ENCODE measurements at regions not wholly inside any gene's neighbourhood (a gene's known extent, or its start where the extent isn't known, plus 50 kb on each side); places are given as distances from the start of the nearest gene placed in this dataset.

DNA sequence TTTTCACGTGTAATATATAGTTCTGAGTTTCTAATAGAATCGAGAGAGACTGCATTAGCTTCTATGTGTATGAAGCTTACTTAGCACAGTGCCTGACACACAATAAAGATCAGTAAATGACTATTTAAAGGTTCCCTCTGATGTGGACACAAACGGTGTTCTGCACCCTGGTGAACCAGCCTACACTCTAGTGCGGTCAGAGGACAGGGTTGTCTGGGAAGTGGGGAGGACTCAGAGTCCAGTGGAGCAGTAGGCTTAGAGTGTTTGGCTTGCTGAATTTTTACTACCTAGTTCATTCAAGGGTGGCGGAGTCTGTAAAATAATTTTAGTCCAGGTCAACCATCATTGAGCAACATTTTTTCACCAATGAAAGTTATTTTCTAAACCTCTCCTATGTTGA, 77.8 kb downstream of the DIPK2A start:
- no peak overlapping the region for H3K27ac ChIP-seq (ENCODE audit: low read depth, low read length)
- no peaks in the 10 kb centered on the region for H3K36me3 ChIP-seq (ENCODE audit: insufficient read depth, low read length)
- no peak overlapping the region for H3K4me2 ChIP-seq (ENCODE audit: insufficient read depth, low read length)
- H3K79me2 ChIP-seq (ENCODE audit: insufficient read depth, low read length), result no peaks in the 10 kb centered on the region
- H3K4me1 ChIP-seq (ENCODE audit: insufficient read depth, low read length), result peaks cover 9% of the 10 kb centered on the region
- no peak overlapping the region for H2AFZ ChIP-seq (ENCODE audit: low read length)
- H4K20me1 ChIP-seq (ENCODE audit: insufficient read depth, low read length), result no peaks in the 10 kb centered on the region
- no peaks in the 10 kb centered on the region for H3K9me3 ChIP-seq (ENCODE audit: low read depth, low read length)
- no peak for DNase-seq (ENCODE audit: insufficient read length, low spot score, missing footprints)
- TF ChIP-seq, protein P1, sequence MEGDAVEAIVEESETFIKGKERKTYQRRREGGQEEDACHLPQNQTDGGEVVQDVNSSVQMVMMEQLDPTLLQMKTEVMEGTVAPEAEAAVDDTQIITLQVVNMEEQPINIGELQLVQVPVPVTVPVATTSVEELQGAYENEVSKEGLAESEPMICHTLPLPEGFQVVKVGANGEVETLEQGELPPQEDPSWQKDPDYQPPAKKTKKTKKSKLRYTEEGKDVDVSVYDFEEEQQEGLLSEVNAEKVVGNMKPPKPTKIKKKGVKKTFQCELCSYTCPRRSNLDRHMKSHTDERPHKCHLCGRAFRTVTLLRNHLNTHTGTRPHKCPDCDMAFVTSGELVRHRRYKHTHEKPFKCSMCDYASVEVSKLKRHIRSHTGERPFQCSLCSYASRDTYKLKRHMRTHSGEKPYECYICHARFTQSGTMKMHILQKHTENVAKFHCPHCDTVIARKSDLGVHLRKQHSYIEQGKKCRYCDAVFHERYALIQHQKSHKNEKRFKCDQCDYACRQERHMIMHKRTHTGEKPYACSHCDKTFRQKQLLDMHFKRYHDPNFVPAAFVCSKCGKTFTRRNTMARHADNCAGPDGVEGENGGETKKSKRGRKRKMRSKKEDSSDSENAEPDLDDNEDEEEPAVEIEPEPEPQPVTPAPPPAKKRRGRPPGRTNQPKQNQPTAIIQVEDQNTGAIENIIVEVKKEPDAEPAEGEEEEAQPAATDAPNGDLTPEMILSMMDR (IDR thresholded peaks at IDR 0.05; ENCODE audit: extremely low read depth, low read depth, low read length), result no peak
- H3K4me3 ChIP-seq (ENCODE audit: insufficient read depth, low read length), result no peak overlapping the region
- no peaks in the 10 kb centered on the region for H3K27me3 ChIP-seq (ENCODE audit: insufficient read depth, low read length)

DNA sequence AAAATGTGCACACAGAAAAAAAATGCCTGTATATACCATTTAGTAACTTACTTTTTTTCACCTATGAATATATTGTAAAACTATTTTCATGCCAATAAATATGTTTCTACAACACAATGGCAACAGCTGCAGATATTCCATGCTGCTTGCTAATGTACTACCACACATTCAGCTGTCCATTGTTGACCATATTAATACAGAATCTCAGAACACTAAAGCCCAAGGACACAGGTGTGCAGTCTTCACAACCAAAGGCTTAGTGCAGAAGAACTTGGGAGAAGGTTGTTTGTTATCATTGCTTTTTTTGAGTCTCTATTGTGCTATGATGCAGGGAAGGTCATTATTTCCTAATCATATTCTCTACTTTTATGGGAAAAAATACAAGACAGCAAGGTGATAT, 79.6 kb downstream of the DIPK2A start:
- H3K4me1 ChIP-seq (ENCODE audit: insufficient read depth, low read length), result peaks cover 24% of the 10 kb centered on the region

DNA sequence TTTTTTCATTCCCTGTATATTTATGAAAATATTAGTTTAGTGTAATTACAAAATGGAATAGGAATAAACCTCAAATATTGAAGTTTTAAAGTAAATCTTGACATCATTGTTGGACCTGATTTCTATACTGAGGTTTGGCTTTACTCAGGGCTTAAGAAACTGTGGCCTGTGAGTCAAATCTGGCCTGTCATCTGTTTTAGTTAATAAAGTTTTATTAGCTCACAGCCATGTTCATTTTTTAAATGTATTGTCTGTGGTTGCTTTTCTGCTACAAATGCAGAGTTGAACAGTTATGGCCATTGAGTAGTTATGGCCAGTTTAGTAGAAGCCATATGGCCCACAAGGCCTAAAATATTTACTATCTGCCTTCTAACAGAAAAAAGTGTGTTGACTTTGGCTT, 80.7 kb downstream of the DIPK2A start:
- TF ChIP-seq, protein P1 (IDR thresholded peaks at IDR 0.05; ENCODE audit: extremely low read depth, low read depth, low read length), result no peak
- Histone ChIP-seq H3K79me2 (ENCODE audit: insufficient read depth, low read length) (no peaks in the 10 kb centered on the region), H3K27ac (ENCODE audit: low read depth, low read length) (no peak overlapping the region), H3K27me3 (ENCODE audit: insufficient read depth, low read length) (no peaks in the 10 kb centered on the region), H4K20me1 (ENCODE audit: insufficient read depth, low read length) (no peaks in the 10 kb centered on the region), H3K4me2 (ENCODE audit: insufficient read depth, low read length) (no peak overlapping the region), H3K9me3 (ENCODE audit: low read depth, low read length) (no peaks in the 10 kb centered on the region), H3K36me3 (ENCODE audit: insufficient read depth, low read length) (no peaks in the 10 kb centered on the region), H2AFZ (ENCODE audit: low read length) (no peak overlapping the region), H3K4me1 (ENCODE audit: insufficient read depth, low read length) (peaks cover 24% of the 10 kb centered on the region), H3K4me3 (ENCODE audit: insufficient read depth, low read length) (no peak overlapping the region)
- no peak for DNase-seq (ENCODE audit: insufficient read length, low spot score, missing footprints)

More for the DNA sequence above, 79.6 kb downstream of the DIPK2A start:
- Histone ChIP-seq H3K27ac (ENCODE audit: low read depth, low read length) (no peak overlapping the region), H3K4me3 (ENCODE audit: insufficient read depth, low read length) (no peak overlapping the region), H2AFZ (ENCODE audit: low read length) (no peak overlapping the region), H3K9me3 (ENCODE audit: low read depth, low read length) (no peaks in the 10 kb centered on the region), H3K4me2 (ENCODE audit: insufficient read depth, low read length) (no peak overlapping the region), H4K20me1 (ENCODE audit: insufficient read depth, low read length) (no peaks in the 10 kb centered on the region), H3K27me3 (ENCODE audit: insufficient read depth, low read length) (no peaks in the 10 kb centered on the region), H3K36me3 (ENCODE audit: insufficient read depth, low read length) (no peaks in the 10 kb centered on the region), H3K79me2 (ENCODE audit: insufficient read depth, low read length) (no peaks in the 10 kb centered on the region)
- peak; percentile 11 for DNase-seq (ENCODE audit: insufficient read length, low spot score, missing footprints)
- TF ChIP-seq, protein P1 (IDR thresholded peaks at IDR 0.05; ENCODE audit: extremely low read depth, low read depth, low read length), result no peak

DNA sequence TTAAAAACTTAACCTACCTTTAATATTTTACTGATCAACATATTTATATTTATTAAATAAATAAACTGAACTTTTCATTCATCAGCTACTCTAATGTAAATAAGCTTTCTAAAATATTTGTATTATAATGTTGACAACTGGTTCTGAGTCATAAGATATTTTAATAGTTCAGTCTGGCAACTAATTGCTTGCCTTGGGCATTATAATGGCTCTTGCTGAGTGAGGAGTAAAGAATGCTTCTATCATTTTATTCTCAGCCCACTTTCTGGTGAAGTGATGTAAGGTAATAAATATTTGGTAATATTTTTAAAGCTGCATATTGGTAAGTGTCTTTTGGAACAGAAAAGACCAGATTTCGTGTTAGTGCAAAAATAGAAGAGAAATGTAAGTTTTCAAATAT, 81.5 kb downstream of the DIPK2A start:
- Histone ChIP-seq H3K27ac (ENCODE audit: low read depth, low read length) (no peak overlapping the region), H3K36me3 (ENCODE audit: insufficient read depth, low read length) (no peaks in the 10 kb centered on the region), H3K27me3 (ENCODE audit: insufficient read depth, low read length) (no peaks in the 10 kb centered on the region), H2AFZ (ENCODE audit: low read length) (no peak overlapping the region), H3K9me3 (ENCODE audit: low read depth, low read length) (no peaks in the 10 kb centered on the region), H3K4me3 (ENCODE audit: insufficient read depth, low read length) (no peak overlapping the region), H4K20me1 (ENCODE audit: insufficient read depth, low read length) (no peaks in the 10 kb centered on the region), H3K4me2 (ENCODE audit: insufficient read depth, low read length) (no peak overlapping the region), H3K79me2 (ENCODE audit: insufficient read depth, low read length) (no peaks in the 10 kb centered on the region), H3K4me1 (ENCODE audit: insufficient read depth, low read length) (peaks cover 24% of the 10 kb centered on the region)
- TF ChIP-seq, protein P1 (IDR thresholded peaks at IDR 0.05; ENCODE audit: extremely low read depth, low read depth, low read length), result no peak
- no peak for DNase-seq (ENCODE audit: insufficient read length, low spot score, missing footprints)

All from osteoblast (primary cell).